MCF 10A (cell line): ENCODE measurements at regions not wholly inside any gene's neighbourhood (a gene's known extent, or its start where the extent isn't known, plus 50 kb on each side); places are given as distances from the start of the nearest gene placed in this dataset.

Experiments used
- BruUV-seq: library from RNA; stranded (reverse); fragments of 400-500 nt; replicated peaks from 2 replicates; lab custom pipeline; 2021; lab: Mats Ljungman, UMichigan
- CTCF ChIA-PET: fragments of 300-600 bp; sonication (Branson Sonifier 250); formaldehyde crosslinking; extraction: SDS; loops from one replicate; lab custom pipeline; 2021; ENCODE audit warnings: antibody characterized with exemption, inconsistent platforms; lab: Yijun Ruan, JAX
- POLR2A ChIA-PET: fragments of 300-600, 350-650 bp; sonication (Branson Sonifier 250); formaldehyde crosslinking; extraction: SDS; loops from one replicate; lab custom pipeline; 2020; ENCODE audit warnings: antibody characterized with exemption, inconsistent platforms; lab: Yijun Ruan, JAX
- DNase-seq: peaks from one replicate; pipeline ENCODE4 v3.0.0-alpha.2; 2018; ENCODE audit not compliant: unreplicated experiment
- H3K27ac Mint-ChIP-seq: one replicate; pipeline ENCODE4 v1.8.0; 2022; ENCODE audit warnings: mild to moderate bottlenecking, low read depth, mixed read lengths; ENCODE audit not compliant: unreplicated experiment
- H3K27me3 Mint-ChIP-seq: one replicate; pipeline ENCODE4 v1.8.0; 2022; ENCODE audit warnings: mixed read lengths; ENCODE audit not compliant: insufficient read depth, unreplicated experiment
- H3K36me3 Mint-ChIP-seq: one replicate; pipeline ENCODE4 v1.8.0; 2022; ENCODE audit warnings: mild to moderate bottlenecking, moderate library complexity, mixed read lengths; ENCODE audit not compliant: insufficient read depth, unreplicated experiment
- H3K4me1 Mint-ChIP-seq: one replicate; pipeline ENCODE4 v1.8.0; 2022; ENCODE audit warnings: mixed read lengths; ENCODE audit not compliant: insufficient read depth, unreplicated experiment
- H3K4me3 Mint-ChIP-seq: one replicate; pipeline ENCODE4 v1.8.0; 2022; ENCODE audit warnings: mild to moderate bottlenecking, moderate library complexity, mixed read lengths; ENCODE audit not compliant: unreplicated experiment
- H3K9me3 Mint-ChIP-seq: one replicate; pipeline ENCODE4 v1.8.0; 2022; ENCODE audit warnings: mixed read lengths; ENCODE audit not compliant: unreplicated experiment
- intact Hi-C: fragments of 100-400 bp; cut with micrococcal nuclease; formaldehyde crosslinking; loops from 2 replicates; pipeline ENCODE4 v1.14.1; 2022
- TF ChIP-seq, protein P1 (sequence below): fragments of 200-600 bp; IDR thresholded peaks from one replicate; pipeline ENCODE4 v1.8.0; 2022; ENCODE audit warnings: antibody characterized with exemption, mild to moderate bottlenecking; ENCODE audit not compliant: unreplicated experiment

DNA sequence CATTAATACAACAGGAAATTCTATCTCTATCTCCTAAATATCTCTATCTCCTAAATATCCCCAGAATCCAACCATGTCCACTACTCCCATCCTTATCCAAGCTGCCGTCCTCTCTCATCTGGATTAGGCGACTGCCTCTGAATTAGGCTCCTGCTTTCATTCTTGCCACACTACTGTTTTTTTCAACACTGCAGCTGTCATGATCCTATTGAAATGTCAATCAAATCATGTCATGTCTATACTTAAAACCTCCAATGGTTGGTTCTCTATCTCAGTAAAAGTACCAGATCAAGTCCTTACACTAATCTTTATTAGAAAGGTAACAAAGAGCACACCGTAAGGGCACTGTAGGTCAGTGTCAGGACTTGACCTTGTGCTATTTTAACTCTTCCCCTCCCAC is 82.0 kb upstream of the NFIA start:
- Mint-ChIP-seq H3K27me3 (no peaks in the 10 kb centered on the region), H3K9me3 (no peaks in the 10 kb centered on the region), H3K4me1 (no peaks in the 10 kb centered on the region), H3K36me3 (no peaks in the 10 kb centered on the region), H3K27ac (no peak overlapping the region), H3K4me3 (no peak overlapping the region)
- no TSS peak for BruUV-seq
- intact Hi-C loops: no loop called here
- ChIA-PET POLR2A (interaction anchor here (1.0 kb wide), 1 partner anchor 481 kb away, joined by 4 read pairs; no protein-coding TSS in a partner anchor), CTCF (interaction anchor here (0.9 kb wide), 1 partner anchor 43 kb away, joined by 4 read pairs; no protein-coding TSS in a partner anchor)
- TF ChIP-seq, protein P1, sequence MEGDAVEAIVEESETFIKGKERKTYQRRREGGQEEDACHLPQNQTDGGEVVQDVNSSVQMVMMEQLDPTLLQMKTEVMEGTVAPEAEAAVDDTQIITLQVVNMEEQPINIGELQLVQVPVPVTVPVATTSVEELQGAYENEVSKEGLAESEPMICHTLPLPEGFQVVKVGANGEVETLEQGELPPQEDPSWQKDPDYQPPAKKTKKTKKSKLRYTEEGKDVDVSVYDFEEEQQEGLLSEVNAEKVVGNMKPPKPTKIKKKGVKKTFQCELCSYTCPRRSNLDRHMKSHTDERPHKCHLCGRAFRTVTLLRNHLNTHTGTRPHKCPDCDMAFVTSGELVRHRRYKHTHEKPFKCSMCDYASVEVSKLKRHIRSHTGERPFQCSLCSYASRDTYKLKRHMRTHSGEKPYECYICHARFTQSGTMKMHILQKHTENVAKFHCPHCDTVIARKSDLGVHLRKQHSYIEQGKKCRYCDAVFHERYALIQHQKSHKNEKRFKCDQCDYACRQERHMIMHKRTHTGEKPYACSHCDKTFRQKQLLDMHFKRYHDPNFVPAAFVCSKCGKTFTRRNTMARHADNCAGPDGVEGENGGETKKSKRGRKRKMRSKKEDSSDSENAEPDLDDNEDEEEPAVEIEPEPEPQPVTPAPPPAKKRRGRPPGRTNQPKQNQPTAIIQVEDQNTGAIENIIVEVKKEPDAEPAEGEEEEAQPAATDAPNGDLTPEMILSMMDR: no peak
- no peak for DNase-seq

DNA sequence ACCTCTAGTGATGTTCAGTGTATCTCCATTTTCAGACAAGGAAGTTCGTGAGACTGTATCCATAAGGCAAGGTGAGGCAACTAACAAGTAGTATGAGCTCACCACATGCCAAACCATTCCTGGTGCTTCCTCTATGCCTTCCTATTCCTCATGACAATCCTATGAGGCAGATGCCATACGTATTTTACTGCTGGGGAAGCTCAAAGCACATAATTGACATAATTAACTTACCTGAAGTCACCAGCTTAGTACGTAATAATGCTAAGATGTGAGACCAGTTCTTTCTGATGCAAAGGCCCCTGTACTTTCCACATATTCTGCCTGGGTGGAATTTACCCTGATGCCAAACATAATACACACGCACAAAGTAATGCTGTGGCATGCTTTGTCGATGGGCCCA is 83.6 kb upstream of the NFIA start:
- Mint-ChIP-seq H3K4me3 (no peak overlapping the region), H3K4me1 (no peaks in the 10 kb centered on the region), H3K36me3 (no peaks in the 10 kb centered on the region), H3K9me3 (no peaks in the 10 kb centered on the region), H3K27ac (no peak overlapping the region), H3K27me3 (no peaks in the 10 kb centered on the region)
- TF ChIP-seq, protein P1: no peak
- ChIA-PET POLR2A (no interaction called here), CTCF (interaction anchor here (0.6 to 1.3 kb wide), 2 partner anchors 19 to 1913 kb away, joined by 3 to 7 read pairs; no protein-coding TSS in a partner anchor)
- no peak for DNase-seq
- BruUV-seq: no TSS peak
- intact Hi-C loops: no loop called here

DNA sequence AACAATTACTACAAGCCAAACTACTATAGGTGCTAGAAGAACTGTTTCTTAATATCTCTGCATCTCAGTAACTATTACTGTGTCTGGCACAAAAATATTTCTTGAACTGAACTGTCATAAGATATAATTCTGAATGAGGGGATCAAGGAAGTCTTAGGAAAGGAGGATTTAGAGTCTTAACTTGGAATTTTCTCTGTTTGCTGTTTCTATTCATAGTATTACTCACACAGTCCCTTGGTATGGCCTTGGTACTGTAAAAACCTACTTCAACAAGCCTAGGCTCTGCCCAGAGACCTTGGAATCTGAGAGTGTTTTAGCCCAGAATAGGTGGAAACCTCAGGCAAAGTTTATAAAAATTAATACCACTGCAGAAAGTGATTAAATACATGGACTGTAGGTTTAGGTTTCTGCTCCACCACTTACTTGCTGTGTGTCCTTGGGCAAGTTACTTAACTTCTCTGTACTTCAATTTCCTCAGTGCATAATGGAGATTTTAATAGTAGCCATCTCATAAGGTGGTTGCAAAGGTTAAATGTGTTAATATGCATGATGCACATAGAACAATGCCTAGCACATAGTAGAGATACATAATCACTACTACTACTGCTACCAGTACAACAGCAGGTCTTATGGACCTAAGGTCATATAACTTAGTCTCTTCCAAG is 87.4 kb upstream of the NFIA start:
- H3K36me3 Mint-ChIP-seq: no peaks in the 10 kb centered on the region
- intact Hi-C loops: no loop called here
- no peak overlapping the region for H3K4me3 Mint-ChIP-seq
- BruUV-seq: no TSS peak
- ChIA-PET CTCF (no interaction called here), POLR2A (interaction anchor here (0.7 kb wide), 1 partner anchor 195 kb away, joined by 3 read pairs; no protein-coding TSS in a partner anchor)
- H3K9me3 Mint-ChIP-seq: no peaks in the 10 kb centered on the region
- no peaks in the 10 kb centered on the region for H3K4me1 Mint-ChIP-seq
- no peaks in the 10 kb centered on the region for H3K27me3 Mint-ChIP-seq
- TF ChIP-seq, protein P1: no peak
- no peak overlapping the region for H3K27ac Mint-ChIP-seq
- DNase-seq: no peak

DNA sequence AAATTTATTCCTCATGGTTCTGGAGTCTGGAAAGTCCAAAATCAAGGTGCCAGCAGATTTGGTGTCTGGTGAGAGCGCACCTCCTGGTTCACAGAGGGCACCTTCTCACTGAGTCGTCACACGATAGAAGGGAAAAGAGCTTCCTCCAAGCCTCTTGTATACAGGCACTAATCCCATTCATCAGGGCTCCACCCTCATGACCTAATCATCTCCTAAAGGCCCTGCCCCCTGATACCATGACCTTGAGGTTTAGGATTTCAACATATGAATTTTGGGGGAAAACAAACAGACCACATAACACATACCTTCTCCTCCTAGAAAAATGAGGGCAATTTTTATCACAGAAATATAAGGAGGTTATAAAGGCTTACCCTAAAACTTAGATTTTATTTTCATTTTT is 88.0 kb upstream of the NFIA start:
- intact Hi-C loops: no loop called here
- TF ChIP-seq, protein P1: no peak
- CTCF ChIA-PET: interaction anchor here (0.8 kb wide), 1 partner anchor 49 kb away, joined by 3 read pairs; no protein-coding TSS in a partner anchor

More for the DNA sequence above, 88.0 kb upstream of the NFIA start:
- H3K4me3 Mint-ChIP-seq: no peak overlapping the region
- H3K27me3 Mint-ChIP-seq: no peaks in the 10 kb centered on the region
- DNase-seq: no peak
- H3K9me3 Mint-ChIP-seq: no peaks in the 10 kb centered on the region
- no peaks in the 10 kb centered on the region for H3K36me3 Mint-ChIP-seq
- POLR2A ChIA-PET: no interaction called here
- no peaks in the 10 kb centered on the region for H3K4me1 Mint-ChIP-seq
- H3K27ac Mint-ChIP-seq: no peak overlapping the region
- BruUV-seq: no TSS peak
